HUES48 (cell line): ENCODE measurements at regions not wholly inside any gene's neighbourhood (a gene's known extent, or its start where the extent isn't known, plus 50 kb on each side); places are given as distances from the start of the nearest gene placed in this dataset.
"Not testable (repeated sequence)": the region's sequence is repeated elsewhere in the genome, so short reads cannot be mapped to it uniquely, and the experiment has no call there.

Experiments
- H3K27ac ChIP-seq: one replicate; pipeline ENCODE4 v1.7.0; 2013; ENCODE audit warnings: low read depth, low read length, inconsistent platforms
- H3K27me3 ChIP-seq: 2 replicates; pipeline ENCODE4 v1.6.1; 2013; ENCODE audit warnings: mild to moderate bottlenecking, low read length; ENCODE audit not compliant: control insufficient read depth, insufficient read depth
- H3K36me3 ChIP-seq: 2 replicates; pipeline ENCODE4 v1.6.1; 2013; ENCODE audit warnings: low read length; ENCODE audit not compliant: control insufficient read depth, insufficient read depth
- H3K4me1 ChIP-seq: 2 replicates; pipeline ENCODE4 v1.6.1; 2013; ENCODE audit warnings: mild to moderate bottlenecking, low read length; ENCODE audit not compliant: control insufficient read depth, insufficient read depth
- H3K4me3 ChIP-seq: 2 replicates; pipeline ENCODE4 v1.5.1; 2013; ENCODE audit warnings: mild to moderate bottlenecking, low read depth, low read length
- H3K9ac ChIP-seq: 2 replicates; pipeline ENCODE4 v1.6.1; 2013; ENCODE audit warnings: mild to moderate bottlenecking, low read depth, low read length, moderate library complexity
- H3K9me3 ChIP-seq: 2 replicates; pipeline ENCODE4 v1.6.1; 2013; ENCODE audit warnings: low read length; ENCODE audit not compliant: control insufficient read depth, insufficient read depth

DNA sequence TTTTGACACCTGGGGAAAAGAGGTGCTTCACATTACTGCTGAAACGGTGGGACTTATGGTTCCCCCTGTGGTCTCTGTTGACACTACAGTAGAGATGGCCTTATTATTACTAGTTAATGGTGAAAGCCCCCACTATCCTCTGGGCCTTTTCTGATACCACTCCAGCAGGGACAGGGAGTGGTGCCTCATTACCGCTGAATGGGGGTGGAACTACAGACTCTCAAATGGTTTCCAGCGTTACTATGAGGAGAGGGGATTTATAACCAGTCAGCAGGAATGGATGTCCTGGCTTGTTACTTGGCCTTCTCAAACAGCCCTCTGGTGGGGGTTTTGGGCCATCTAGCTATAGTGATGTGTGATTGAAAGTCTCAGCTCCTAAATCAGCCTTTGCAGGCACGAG is 96.7 kb upstream of the DIAPH3 start:
- H3K4me3 ChIP-seq = no peak overlapping the region
- peaks cover 21% of the 10 kb centered on the region for H3K4me1 ChIP-seq
- no peaks in the 10 kb centered on the region for H3K36me3 ChIP-seq
- H3K9ac ChIP-seq = no peak overlapping the region
- H3K27me3 ChIP-seq = no peaks in the 10 kb centered on the region
- H3K9me3 ChIP-seq = peaks cover 8% of the 10 kb centered on the region; the same call in 1 of the 2 replicates
- H3K27ac ChIP-seq = no peak overlapping the region

DNA sequence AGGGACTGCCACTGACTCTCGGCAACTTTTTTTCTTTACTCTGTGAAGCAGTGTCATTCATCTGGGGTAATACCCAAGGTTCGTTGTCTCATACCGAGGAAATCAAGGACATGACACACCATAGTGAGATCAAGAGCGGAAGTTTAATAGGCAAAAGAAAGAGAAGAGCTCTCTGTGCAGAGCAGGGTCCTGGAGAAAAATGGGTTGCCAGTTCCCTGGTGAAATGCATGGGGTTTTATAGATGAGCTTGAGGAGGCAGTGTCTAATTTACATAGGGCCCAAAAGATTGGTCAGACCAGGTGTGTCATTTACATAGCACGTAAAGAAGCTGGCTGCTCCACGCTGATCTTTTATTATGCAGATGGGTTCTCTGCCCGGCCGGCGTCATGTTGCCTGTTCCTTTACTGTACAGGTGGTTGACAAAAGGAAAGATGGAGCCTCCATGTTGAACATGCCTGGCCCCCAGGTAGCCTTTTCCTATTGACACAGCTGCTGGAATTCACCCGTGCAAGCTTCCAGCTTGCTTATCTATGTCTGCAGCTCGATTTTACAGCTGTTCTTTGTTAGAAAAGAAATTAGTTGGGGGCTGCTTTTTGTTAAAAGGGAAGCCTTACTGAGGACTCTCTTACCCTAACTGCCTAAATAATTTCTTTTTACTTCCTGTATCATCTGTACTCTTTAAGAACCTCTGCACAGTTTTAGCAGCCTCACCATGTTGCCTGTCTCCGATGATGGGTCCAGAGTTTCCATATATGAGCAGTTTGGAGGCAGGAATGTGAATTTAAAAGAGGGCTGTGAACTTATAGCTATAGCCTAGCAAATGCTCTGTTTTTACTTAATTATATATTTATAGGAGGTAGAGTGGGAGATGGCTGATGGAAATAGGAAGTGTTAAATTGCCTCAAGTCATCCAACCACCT is 98.0 kb upstream of the DIAPH3 start:
- Histone ChIP-seq H3K27me3 (no peaks in the 10 kb centered on the region), H3K4me3 (no peak overlapping the region), H3K4me1 (peaks cover 21% of the 10 kb centered on the region), H3K36me3 (no peaks in the 10 kb centered on the region), H3K9me3 (peaks cover 8% of the 10 kb centered on the region; the same call in 1 of the 2 replicates), H3K9ac (0 out of 2 replicates have a peak overlapping the region, but pooled peaks have one; percentile 33), H3K27ac (peak overlapping the region; percentile 56)

DNA sequence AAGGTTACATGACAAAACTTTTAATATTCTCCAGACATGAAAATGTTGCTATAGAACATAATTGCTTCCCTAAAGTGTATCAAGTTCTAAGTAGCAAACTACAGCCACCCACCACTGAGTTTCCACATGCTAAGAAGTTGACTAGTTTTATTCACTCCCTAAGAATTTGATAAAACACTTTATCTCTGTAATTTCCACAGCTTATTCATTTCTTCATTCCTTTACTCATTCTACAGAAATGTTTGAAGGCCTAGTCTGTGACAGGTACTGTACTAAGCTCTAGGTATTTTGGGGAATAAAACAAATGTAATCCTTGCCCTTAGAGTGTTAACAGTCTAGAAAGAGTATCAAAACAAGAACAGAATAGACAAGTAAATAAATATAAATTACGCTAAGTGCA is 101.8 kb upstream of the DIAPH3 start:
- Histone ChIP-seq H3K4me1 (peaks cover 36% of the 10 kb centered on the region), H3K27ac (no peak overlapping the region), H3K4me3 (no peak overlapping the region), H3K9ac (no peak overlapping the region), H3K27me3 (no peaks in the 10 kb centered on the region; the same call in 1 of the 2 replicates), H3K9me3 (no peaks in the 10 kb centered on the region), H3K36me3 (no peaks in the 10 kb centered on the region)

DNA sequence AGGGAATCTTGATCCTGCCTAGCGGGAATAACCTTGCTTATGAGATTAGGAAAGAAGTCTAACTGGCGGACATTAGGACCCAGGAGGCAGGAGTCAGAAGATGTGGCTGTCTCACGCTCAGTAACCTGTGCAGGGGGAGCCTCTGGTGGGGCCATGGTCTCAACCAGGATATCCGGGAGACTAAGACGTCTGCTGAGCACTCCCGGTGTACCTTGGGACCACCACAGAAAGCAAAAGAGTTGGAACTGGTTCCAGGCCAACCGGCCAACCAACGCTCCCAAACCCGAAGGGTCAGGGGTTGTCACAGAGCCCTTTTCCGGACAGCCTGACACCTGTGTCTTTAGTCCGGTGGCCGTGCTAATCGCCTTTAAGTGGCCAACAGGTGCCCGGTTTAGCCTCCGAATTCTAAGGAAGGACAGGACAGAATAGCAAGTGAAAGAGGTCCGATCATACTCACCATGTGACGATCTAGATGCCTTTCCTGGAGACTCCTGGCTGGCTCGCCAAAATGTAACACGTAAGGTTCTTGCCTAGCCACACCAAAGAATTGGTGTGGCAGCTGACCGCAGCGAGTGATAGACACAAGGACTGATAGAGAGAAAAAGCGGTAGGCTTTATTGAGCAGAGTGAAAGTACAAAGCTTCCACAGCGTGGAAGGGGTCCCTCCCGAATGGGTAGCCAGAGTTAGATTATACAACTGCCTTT is 103.9 kb upstream of the DIAPH3 start:
- Histone ChIP-seq H3K9ac (no peak overlapping the region; the same call in 1 of the 2 replicates), H3K9me3 (no peaks in the 10 kb centered on the region), H3K27me3 (no peaks in the 10 kb centered on the region; the same call in 1 of the 2 replicates), H3K4me3 (peak overlapping the region; percentile 72), H3K27ac (no peak overlapping the region), H3K4me1 (peaks cover 25% of the 10 kb centered on the region; the same call in 1 of the 2 replicates), H3K36me3 (no peaks in the 10 kb centered on the region)

DNA sequence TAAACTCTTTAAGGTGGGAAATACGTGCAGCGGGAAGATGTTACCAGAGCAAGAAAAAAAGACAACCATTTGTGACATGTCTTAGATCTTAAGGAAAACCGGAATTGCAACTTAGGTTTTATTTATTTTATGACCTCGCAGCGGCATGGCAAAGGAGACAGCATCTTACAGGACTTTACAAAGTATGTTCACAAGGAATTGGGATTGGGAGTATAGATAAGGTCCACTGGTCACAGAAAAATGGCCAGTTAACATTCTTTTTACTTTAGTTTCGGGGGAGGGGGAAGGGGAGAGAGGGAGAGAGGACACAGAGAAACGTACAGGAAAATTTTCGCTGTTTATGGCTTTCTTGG is 104.5 kb upstream of the DIAPH3 start:
- Histone ChIP-seq H3K36me3 (no peaks in the 10 kb centered on the region), H3K27me3 (no peaks in the 10 kb centered on the region; the same call in 1 of the 2 replicates), H3K4me1 (peaks cover 25% of the 10 kb centered on the region; the same call in 1 of the 2 replicates), H3K9ac (no peak overlapping the region), H3K27ac (no peak overlapping the region), H3K4me3 (peak overlapping the region; percentile 72), H3K9me3 (no peaks in the 10 kb centered on the region)

DNA sequence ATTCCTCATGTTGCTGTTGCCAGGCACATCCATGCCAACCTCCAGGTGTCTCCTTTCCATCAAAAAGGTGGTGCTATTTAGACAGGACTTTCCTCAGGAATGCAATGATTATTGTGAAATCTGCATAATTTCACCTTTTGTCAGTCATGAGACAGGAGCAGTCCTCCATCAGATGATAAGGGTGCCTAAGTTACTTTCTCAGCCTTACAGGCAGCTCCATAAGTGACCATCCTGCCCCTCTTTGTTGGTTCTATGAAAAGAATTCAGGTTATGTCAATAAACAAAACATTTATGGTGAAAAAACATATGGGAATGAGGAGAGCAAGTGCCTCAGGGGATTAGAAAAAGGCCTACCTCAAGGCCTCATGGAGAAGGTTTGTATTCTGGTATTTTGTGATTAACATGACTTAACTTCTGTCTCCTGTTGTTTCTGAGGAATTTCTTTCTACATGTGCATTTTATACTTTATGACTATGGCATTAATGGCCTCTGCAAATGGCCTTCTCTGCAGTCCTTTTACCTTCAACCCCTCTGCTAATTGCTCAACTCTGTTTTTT is 110.3 kb upstream of the DIAPH3 start:
- Histone ChIP-seq H3K4me3 (no peak overlapping the region), H3K27ac (no peak overlapping the region), H3K36me3 (no peaks in the 10 kb centered on the region), H3K9ac (no peak overlapping the region), H3K4me1 (peaks cover 16% of the 10 kb centered on the region; the same call in 1 of the 2 replicates), H3K9me3 (no peaks in the 10 kb centered on the region), H3K27me3 (no peaks in the 10 kb centered on the region; the same call in 1 of the 2 replicates)

DNA sequence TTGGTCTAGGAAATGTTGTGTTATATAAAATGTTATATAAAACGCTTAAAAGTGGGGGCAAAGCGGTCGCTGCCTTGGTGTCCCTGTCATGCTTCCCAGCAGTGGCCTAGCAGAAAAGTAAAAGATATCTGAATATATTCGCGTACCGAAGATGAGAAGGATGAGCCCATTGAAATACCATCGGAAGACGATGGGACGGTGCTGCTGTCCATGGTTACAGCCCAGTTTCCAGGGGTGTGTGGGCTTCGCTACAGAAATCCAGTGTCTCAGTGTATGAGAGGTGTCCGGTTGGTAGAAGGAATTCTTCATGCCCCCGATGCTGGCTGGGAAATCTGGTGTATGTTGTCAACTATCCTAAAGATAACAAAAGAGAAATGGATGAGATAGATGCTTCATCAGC is 110.9 kb upstream of the DIAPH3 start:
- Histone ChIP-seq H3K9me3 (no peaks in the 10 kb centered on the region), H3K36me3 (no peaks in the 10 kb centered on the region), H3K9ac (no peak overlapping the region), H3K4me3 (no peak overlapping the region), H3K4me1 (peaks cover 12% of the 10 kb centered on the region; the same call in 1 of the 2 replicates), H3K27me3 (no peaks in the 10 kb centered on the region), H3K27ac (no peak overlapping the region)

DNA sequence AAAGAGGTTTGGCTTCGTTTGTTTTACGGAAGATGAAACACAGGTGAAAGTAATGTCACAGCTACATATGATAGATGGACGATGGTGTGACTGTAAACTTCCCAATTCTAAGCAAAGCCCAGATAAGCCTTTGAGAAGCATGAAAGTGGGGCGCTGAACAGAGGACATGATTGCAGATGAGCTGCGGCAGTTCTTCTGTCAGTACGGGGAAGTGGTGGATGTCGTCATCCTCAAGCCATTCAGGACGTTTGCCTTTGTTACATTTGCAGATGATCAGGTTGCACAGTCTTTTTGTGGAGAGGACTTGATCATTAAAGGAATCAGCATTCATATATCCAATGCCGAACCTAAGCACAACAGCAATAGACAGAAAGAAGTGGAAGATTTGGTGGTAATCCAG is 111.5 kb upstream of the DIAPH3 start:
- Histone ChIP-seq H3K36me3 (no peaks in the 10 kb centered on the region), H3K27me3 (no peaks in the 10 kb centered on the region), H3K4me3 (no peak overlapping the region), H3K9ac (no peak overlapping the region), H3K9me3 (no peaks in the 10 kb centered on the region), H3K4me1 (peaks cover 7% of the 10 kb centered on the region; the same call in 1 of the 2 replicates), H3K27ac (no peak overlapping the region)

DNA sequence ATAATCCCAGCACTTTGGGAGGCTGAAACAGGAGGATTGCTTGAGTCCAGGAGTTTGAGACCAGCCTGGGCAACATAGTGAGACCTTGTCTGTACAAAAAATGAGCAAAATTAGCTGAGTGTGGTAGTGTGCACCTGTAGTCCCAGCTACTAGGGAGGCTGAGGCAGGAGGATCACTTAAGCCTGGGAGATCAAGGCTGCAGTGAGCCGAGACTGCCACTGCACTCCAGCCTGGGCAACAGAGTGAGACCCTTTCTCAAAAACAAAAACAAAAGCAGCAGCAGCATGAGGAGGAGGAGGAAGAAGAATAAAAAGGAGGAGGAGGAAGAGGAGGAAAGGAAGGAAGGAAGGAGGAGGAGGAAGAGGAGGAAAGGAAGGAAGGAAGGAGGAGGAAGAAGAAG is 116.5 kb upstream of the TDRD3 start:
- H3K4me3 ChIP-seq, H3K4me1 ChIP-seq, H3K9ac ChIP-seq, H3K27me3 ChIP-seq, H3K27ac ChIP-seq, H3K36me3 ChIP-seq, H3K9me3 ChIP-seq: not testable (repeated sequence)

DNA sequence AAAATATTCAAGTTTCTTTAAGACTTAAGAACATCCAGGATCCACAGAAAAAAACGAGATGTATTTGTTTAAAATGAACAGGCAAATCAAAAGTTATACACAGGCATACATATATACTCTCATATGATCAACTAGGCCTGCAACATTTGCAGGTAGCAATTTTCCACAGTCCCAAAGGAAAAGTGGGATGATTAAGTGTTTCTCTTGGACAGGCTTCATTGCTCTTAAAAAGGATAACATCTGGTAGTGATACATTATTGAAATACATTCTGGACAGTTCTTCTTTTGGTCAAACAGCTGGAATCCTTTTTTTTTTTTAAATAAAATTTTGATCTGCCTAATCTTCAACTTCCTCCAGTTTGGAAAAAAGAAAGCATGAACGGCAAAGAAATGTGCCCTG is 114.8 kb upstream of the TDRD3 start:
- Histone ChIP-seq H3K4me1 (no peaks in the 10 kb centered on the region), H3K27ac (no peak overlapping the region), H3K36me3 (no peaks in the 10 kb centered on the region), H3K9ac (no peak overlapping the region), H3K27me3 (no peaks in the 10 kb centered on the region), H3K9me3 (no peaks in the 10 kb centered on the region), H3K4me3 (no peak overlapping the region)

DNA sequence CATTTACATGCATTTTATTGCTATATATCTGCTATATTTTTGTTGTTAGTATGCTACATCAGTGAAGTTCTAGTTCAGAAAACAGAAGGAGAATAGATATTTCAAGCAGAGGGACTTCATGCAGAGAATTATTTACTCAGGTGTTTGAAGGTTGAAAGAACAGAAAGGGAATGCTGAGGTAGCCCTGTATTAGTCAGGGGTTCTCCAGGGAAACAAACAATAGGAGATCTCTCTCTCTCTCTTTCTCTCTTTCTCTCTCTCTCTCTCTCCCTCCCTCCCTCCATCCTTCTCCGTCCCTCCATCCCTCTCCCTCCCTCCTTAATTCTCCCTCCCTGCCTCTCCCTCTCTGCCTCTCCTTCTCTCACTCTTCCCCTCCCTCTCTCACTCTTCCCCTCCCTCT is 114.3 kb upstream of the TDRD3 start:
- Histone ChIP-seq H3K9ac (no peak overlapping the region), H3K27me3 (no peaks in the 10 kb centered on the region), H3K4me3 (no peak overlapping the region)

More for the DNA sequence above, 114.3 kb upstream of the TDRD3 start:
- no peaks in the 10 kb centered on the region for H3K36me3 ChIP-seq
- no peak overlapping the region for H3K27ac ChIP-seq
- no peaks in the 10 kb centered on the region for H3K4me1 ChIP-seq
- no peaks in the 10 kb centered on the region for H3K9me3 ChIP-seq
